HG03175 (cell line): ENCODE measurements at regions not wholly inside any gene's neighbourhood (a gene's known extent, or its start where the extent isn't known, plus 50 kb on each side); places are given as distances from the start of the nearest gene placed in this dataset.

Experiments used
- ATAC-seq: cut with Tn5 transposase; IDR thresholded peaks from one replicate; pipeline ENCODE4 v1.9.1; 2021; ENCODE audit warnings: mild to moderate bottlenecking, moderate library complexity; ENCODE audit not compliant: unreplicated experiment

DNA sequence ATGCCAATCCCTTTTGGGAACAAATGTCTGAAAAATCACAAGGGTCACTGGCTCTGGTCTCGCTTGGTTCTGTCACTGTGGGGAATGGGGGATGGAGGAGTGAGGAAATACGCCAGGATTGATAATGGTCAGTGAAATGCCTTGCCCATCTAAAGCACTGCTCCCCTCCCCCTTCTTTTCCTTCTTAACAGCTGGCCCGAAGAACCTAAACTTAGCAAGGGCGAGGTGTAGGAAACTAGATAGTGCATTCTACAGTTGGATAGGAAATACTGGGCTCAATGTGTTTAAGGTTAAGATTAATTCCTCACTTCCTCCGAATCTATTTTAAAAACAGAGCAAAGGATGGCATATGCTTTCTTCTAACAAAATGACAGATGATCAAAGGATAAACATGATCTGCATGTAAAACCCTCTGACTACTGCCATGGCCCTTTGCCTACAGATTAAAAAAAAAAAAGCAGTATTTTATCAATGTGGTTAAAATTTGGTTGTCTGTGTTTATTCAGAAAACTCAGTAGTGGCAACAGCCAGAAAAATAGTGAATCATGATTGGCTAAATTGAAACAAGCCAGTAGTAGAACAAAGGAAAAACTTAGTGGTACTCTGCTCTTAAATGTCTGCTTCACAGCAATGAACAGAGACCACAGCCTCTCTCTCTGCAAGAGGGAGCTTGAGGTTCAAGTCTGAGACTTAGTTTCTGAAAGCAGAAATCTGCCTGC is 86.1 kb upstream of the VAV3 start:
- ATAC-seq, result no peak

DNA sequence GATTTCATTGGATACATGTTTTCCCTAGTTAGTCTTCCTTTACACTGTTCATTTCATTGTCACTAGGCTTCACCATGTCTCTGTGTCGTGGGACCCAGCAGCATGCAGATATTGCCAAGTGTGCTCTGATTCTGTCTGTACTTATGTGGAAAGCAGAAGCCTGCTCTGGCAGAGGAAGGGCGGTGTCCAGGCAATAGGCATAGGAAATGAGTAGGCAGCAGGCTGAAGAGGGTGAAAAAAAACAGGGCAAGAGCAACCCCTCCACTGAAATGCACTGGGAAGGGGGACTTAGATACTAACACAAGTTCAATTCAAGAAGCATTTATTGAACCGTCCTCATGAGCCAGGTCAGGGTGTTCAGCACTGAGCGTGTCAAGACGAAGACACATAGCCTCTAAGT is 85.2 kb upstream of the VAV3 start:
- ATAC-seq, result no peak

DNA sequence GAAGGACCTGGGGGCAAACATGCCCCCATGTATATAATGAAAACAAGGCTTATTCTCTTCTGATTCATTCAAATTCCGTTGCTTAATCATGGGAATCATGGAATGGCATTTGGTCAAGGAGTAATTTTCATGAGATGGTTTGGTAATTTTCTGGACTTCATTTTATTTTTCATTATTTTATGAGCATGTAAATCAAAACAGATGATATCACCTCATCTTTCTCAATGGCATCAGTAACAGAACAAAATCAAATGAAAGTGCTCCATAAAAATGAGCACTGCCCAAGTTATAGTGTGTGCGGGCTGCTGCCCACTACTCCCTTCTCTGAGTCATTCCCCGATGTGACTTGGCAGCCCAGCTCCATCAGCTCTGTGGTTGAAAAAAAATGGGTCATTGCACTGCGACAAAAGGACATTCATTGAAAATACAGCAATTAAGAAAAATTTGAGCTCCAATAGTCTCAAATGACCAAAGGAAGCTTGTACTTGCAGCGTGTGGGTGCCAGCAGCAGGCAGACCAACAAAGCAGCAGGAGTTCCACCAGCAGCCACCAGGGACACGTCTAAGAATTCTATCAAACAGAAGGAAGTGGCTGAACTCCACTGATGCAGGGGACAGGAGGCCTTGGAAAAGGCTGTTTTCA is 84.3 kb upstream of the VAV3 start:
- ATAC-seq, result no peak

DNA sequence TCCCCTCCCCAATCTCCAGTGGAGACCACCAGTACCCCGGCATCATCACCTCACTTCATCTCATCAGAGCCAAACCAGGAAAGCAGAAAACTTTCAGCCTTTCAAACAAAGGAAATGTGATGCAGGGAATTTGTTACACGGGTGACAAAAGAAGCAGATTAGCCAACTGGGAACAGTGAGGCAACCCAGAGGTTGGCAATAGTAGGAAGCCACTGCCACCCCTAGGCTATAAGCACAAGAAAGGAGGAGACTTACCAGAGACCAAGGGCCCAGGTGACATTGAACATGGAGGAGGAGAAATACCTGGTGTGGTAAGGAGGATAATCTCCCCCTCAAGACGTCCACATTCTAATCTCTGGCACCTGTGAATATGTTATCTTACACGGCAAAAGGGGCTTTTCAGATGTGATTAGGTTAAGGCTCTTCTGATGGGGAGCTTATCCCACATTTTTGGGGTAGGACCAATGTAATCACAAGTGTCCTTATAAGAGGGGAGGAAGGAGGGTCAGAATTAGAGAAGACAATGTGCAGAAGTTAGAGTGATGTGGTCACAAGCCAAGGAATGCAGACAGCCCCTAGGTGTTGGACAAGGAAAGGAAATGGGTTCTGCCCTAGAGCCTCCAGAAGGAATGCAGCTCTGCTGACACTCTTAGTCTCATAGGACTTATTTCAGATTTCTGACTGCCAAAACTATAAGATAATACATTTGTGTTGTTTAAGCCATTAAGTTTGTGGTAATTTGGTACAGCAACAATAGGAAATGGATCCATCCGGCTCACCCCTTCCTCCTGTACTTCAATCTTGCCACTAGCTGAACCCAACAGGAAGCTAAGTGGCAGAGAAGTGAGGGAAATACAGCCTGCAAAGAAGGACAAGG is 83.6 kb upstream of the VAV3 start:
- no peak for ATAC-seq

DNA sequence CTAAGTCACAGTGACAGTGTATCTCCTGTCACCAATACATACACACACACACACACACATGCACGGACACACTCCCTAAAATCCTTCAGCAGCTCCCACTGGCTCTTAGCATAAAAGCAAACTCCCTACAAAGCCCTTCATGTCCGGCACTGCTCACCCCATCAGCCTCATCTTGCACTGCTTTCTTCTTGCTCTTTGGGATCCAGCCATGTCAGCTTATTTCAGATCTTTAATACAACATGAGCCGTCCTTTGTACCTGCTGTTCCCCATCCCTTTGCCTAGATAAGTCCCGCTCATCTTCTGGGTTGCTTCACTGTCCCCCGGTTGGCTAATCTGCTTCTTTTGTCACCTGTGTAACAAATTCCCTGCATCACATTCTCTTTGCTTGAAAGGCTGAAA is 82.1 kb upstream of the VAV3 start:
- no peak for ATAC-seq

DNA sequence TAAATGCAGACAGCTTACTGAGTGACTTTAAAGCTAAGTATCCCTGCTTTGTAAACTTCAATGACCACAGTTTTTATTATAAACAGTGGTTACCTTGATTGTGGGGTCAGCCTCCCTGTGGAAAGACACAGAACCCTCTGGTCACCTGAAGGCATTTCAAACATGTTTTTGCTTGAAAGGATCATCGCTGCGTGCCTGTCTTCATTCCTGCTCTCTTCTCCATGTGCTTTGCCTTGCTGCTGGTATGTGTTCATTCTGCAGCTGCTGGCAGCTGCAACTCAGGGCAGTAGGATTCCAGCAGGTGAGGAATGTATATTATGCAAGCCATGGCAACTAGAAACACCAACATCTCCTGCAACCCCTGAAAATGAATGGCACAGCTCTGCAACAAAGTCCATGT is 81.0 kb upstream of the VAV3 start:
- ATAC-seq, result no peak

DNA sequence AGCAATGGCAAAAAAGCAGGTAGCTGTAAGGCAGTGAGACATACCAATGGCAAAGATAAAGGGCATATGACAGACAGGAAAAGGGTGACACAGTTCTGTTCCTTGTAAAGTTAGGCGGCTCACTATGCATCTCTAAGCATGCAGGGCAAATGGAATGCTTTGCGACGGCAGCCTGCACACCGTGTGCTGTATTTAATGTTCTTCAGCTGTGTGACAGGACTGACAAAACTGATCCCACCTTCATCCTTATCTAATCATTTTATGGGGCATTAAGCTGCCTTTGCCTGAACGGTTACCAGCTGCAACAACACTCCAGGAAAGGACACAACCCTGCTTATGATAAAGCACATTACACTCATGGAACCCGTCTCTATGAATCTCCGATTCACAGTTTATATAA is 80.5 kb upstream of the VAV3 start:
- ATAC-seq, result no peak

DNA sequence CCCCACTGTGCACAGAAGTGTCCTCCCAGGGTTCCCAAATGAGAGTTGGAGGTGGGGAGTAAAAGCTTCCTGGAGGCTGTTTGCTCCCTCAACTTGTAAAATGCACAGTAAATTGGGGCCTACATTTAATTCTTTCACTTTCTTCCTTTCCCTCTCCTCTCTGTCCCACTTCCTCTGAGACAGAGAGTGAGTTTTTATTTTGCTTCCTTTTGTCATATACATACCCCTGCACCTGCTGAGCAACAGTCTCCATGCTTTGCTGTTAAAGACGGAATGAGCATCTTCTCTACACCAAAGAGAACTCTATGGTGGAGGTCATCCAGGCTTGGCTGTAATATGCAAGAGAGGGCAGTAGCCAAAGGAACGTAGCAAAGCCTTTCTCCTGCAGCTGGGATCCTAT is 79.3 kb upstream of the VAV3 start:
- no peak for ATAC-seq

DNA sequence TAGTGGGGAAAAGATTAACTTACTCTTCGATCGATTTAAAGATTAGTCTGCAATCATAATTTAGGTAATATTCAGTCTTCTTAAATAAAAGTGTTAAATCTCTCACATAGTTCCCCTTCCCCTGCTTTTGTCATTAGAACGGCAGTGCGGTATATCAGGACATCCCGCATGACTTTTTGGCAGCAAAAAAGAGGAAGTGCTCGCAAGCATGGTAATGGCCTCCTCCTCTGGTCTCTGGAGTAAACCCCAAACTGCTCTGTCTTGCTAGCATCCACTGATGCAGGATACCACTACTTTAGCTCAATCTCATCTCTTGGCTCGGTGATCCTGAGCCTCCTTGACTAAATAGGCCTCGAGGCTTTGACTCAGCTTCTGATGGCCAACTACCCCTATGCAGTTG is 78.7 kb upstream of the VAV3 start:
- no peak for ATAC-seq

DNA sequence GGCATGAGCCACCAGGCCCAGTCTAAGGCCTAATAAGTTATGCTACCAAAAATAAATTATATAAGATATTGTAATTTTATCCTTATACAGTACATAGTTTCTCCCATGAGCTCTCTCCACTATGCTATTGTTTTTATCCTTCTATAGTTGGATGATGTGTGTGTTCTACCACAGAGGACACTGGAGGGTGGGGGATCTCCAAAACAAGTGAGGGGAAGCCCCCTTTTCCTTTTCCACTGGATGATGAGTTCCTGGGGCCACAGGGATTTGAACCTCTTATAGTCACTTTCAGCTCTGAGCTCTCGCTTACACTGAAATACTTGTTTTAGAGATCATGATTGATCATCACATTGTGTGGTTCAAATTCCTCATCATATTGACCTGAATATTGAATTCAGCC is 77.6 kb upstream of the VAV3 start:
- no peak for ATAC-seq

DNA sequence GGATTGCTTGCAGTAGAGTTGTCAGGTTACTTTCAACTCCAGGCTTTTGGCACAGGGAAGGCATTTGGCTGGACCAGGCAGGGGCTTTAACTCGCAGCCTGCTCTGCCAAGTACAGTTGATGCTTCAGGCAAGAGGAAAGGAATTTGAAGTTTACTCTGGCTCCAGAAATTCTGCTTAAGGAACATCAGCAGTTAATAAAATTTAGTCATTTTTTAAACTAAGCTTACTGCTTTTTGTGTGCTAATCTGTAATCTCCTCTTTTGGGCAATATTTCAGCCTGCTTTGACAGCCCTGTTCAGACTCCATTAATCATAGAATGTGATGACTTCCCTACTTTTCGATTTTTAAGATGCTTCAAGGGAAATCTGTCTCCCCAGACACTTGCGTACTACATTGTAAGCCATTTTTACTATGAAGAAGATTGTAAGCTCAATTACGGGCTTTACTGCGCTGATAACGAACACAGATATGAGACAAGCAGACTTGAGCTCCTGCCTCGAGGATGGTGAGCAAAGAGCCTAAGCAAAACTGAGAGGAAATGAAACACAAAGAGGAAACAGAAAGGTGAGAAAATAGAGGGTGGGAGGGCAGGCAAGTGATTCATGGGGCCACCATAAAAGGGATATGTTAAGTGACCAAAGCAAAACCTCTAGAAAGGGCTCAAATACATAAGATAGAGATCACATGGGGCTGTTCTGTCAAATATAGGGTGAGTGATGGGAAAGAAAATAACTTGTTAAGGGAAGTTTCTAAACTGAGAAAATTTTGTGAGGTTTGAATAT is 76.6 kb upstream of the VAV3 start:
- ATAC-seq, result no peak

DNA sequence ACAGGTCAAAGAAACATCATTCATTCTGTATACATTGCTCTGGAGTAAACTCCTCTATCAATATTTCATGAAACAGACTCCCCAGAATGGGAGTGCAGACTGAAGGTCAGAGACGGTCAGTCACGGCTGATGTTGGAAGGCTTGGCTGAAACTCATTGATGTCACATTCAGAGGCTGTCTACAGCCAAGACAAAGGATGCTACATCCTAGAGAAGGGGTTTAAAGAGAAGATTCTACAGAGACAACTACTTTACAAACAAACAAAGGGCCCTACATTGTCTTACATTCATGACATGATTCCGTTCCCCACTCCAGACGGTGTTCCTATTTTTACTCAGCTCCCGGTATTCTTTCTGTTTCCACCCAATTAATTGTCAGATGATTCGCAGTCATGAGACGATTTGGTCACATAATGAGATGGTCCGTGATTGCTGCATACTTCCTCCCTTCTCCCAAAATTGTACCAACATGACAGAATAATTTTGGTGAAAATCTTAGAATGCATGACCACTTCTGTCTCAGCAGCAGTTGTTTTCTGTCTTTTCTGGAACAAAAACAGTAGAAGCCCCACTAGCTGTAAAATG is 73.8 kb upstream of the VAV3 start:
- ATAC-seq, result no peak

DNA sequence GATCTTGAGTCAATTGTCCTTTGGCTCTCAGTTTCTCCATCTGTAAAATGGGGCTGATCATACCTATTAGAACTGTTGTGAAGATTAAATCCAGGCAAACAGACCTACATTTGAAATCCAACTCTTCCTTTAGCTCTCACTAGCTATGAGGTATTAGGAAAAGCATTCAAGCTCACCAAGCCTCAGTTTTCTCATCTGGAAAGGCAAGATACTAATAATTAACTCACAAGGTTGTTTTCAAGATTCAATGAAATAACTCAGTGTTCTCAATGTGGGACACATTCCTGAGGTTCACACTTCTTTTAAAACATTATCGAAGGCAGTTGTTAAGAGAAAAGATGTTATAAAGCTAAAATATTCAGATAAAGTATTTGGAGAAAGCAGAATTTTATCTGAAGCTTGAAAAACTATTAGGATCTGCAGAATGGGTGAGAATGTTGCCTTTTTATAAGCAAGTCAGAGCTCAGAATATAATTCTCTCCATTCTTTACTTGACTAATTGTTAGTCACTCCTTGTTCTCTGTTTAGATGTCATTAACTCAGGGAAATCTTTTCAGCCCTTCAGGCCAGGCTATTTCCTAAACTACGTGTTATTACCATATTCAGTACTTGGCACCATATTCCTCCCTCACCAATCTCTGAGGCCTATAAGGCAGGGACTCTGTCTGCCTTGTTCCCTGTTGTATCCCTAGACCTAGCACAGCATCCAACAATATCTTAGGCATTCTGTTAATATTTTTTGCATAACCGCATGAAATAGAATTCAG is 72.0 kb upstream of the VAV3 start:
- ATAC-seq, result no peak

DNA sequence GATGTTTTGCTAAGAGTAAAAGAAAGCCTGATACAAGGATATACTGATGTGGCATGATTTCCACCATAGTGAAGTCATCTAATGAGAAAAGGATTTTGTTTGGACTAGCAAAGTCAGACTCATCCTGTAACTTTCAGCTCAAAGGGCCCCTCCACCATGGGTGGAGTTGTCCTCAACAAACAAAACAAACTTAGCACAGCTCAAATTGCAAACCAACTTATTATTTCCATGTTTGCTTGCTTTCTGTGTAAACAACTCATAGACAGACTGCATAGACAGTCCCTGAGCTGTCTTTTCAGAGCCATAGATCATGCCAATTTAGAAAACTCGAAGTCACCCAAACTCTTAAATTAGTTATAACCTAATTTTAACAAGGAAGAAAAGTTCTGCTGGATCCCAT is 69.4 kb upstream of the VAV3 start:
- ATAC-seq, result no peak

DNA sequence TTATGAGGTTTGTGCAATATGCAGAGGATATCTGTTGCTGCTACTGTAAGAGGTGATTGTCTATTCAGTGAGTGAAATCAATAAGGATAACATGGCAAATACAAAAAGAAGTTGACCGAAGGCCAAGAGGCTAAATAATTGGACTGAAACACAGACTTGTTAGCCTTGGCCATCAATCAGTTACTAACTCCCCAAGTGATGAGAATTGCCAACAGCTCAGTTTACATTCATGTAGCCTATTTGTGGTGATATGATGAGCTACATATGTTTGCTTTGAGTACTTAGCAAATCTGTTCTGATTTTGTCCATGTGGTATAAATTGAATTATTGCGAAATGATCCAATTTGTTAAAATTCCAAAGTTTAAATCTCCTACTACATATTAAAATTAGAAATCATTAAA is 68.6 kb upstream of the VAV3 start:
- no peak for ATAC-seq

DNA sequence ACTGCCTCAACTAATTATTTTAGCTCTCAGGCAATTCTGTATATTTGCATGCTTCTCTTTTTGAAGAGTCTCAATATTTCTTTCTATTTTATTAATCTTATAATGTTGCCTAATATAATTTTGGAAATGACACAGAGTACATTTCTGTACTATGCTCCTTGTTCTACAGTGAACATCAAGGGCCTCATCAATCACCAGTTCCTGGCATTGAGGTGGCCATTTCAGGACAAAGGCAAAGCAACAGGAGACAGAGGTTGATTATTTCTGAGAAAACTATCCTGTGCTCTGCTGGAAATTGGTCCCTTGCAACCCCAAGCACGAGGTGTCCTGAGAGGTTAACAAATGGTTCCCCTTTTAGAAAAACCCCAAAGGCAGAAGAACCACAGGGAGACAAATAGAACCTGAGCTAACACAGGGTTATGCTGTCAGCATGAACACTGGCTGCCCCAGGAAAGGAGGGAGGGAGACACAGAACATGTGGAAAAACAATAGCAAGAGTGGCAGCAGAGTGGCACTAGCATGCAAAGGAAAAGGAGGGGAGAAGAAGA is 63.9 kb upstream of the VAV3 start:
- ATAC-seq, result no peak

DNA sequence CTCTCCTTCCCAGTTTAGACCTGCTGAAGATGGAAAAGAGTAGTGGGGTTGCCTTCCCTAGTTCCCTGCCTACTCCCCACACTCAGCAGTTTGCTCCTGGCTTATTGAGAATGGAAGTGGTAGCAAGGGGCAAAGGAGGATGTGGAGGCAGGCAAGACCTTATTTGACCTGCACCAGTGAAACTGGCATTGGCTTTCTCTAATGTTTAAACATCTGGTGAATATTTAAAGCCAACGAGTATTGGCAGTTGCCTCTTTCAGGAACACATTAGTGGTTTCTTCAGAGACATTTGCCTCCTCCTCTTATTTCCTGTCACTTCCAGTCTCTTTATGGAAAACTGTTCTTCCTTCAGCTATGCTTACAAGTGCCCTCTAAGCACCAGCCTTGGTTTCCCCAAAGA is 62.4 kb upstream of the VAV3 start:
- no peak for ATAC-seq

DNA sequence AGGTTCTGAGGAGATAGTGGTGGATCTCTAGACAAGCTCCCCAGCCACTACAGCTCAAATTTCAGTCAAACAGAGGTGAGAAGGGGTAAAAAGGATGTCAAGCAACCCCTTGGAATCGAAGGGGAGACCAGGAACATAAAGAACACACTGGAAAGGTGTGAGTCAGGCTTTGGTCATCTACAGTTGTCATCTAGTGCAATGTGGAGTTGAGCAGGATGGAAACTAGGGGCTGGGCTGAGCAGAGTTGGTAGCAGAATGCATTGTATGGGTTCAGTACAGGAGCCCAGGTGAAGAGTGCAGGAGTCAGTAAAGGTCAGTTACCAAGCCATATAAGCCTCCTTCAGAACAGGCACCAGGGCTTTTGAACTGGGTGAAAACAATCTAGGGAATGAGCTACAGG is 52.7 kb upstream of the VAV3 start:
- ATAC-seq, result no peak

DNA sequence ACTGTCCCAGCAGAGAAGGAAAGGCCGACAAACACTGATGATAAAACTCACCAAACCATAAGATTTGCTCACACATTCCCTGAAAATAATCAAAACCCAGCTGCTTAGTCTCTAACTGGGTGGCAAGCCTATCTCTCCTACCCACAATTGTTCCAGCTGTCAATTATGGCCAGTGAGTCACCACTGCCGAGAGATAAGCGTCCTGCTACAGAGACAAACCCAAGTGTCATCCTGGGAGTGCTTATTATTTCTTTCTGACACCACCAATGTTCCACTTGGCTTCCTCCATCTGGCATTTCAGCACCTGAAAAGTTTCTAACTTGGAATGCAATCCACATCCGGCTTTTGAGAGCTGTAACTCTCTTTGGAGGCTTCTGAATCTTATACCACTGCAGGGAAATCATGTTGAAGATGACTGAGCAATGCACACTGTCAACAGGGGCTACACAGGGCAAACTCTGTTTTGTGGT is 51.5 kb upstream of the VAV3 start:
- no peak for ATAC-seq
